ENCODE measurements at regions not wholly inside any gene's neighbourhood (a gene's known extent, or its start where the extent isn't known, plus 50 kb on each side); places are given as distances from the start of the nearest gene placed in this dataset.

GRCh38 chr1:227445092-227445674 is 118.2 kb upstream of the ZNF678 start:
- Histone ChIP-seq H3K4me3 (replicated peaks in 1 of 3) (no peak overlapping the region), H3K9me3 (no peaks in the 10 kb centered on the region), H3K27me3 (no peaks in the 10 kb centered on the region), H3K27ac (no peak overlapping the region), H3K4me1 (no peaks in the 10 kb centered on the region), H3K36me3 (no peaks in the 10 kb centered on the region)
- TF ChIP-seq, protein P1, sequence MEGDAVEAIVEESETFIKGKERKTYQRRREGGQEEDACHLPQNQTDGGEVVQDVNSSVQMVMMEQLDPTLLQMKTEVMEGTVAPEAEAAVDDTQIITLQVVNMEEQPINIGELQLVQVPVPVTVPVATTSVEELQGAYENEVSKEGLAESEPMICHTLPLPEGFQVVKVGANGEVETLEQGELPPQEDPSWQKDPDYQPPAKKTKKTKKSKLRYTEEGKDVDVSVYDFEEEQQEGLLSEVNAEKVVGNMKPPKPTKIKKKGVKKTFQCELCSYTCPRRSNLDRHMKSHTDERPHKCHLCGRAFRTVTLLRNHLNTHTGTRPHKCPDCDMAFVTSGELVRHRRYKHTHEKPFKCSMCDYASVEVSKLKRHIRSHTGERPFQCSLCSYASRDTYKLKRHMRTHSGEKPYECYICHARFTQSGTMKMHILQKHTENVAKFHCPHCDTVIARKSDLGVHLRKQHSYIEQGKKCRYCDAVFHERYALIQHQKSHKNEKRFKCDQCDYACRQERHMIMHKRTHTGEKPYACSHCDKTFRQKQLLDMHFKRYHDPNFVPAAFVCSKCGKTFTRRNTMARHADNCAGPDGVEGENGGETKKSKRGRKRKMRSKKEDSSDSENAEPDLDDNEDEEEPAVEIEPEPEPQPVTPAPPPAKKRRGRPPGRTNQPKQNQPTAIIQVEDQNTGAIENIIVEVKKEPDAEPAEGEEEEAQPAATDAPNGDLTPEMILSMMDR (IDR thresholded peaks at IDR 0.05), result no peak
- TF ChIP-seq POLR2A (IDR thresholded peaks at IDR 0.05), result no peak
- DNase-seq, result no peak
- 96% methylated on average over 4 of the region's 4 CpGs for WGBS, 2 donors
- intact Hi-C loops (cut with DNase I), result loop anchor here (10.0 kb wide), 1 partner anchor 810 kb away; no protein-coding TSS in a partner anchor

- intact Hi-C loops (cut with DNase I), result loop anchor here (10.0 kb wide), 1 partner anchor 805 kb away; no protein-coding TSS in a partner anchor
- WGBS, 2 donors, result 51 to 67% methylated on average over 7 of the region's 7 CpGs
- no peaks in the 10 kb centered on the region for H3K36me3 ChIP-seq
- no peak for DNase-seq
- no peak for TF ChIP-seq POLR2A (IDR thresholded peaks at IDR 0.05)
- TF ChIP-seq, protein P1 (IDR thresholded peaks at IDR 0.05), result no peak
- H3K4me3 ChIP-seq (replicated peaks in 1 of 3), result no peak overlapping the region
- no peaks in the 10 kb centered on the region for H3K9me3 ChIP-seq
- no peaks in the 10 kb centered on the region for H3K4me1 ChIP-seq
- no peak overlapping the region for H3K27ac ChIP-seq
- no peaks in the 10 kb centered on the region for H3K27me3 ChIP-seq
Measured at GRCh38 chr1:227440182-227440581, 121.9 kb upstream of the CDC42BPA start.

- Histone ChIP-seq H3K9me3 (no peaks in the 10 kb centered on the region), H3K4me3 (replicated peaks in 1 of 3) (no peak overlapping the region), H3K36me3 (no peaks in the 10 kb centered on the region), H3K4me1 (no peaks in the 10 kb centered on the region), H3K27ac (no peak overlapping the region), H3K27me3 (no peaks in the 10 kb centered on the region)
- no peak for TF ChIP-seq POLR2A (IDR thresholded peaks at IDR 0.05)
- TF ChIP-seq, protein P1 (IDR thresholded peaks at IDR 0.05), result peak in 4 of 6 experiments; percentile 14 to 53 (median 47)
- WGBS, 2 donors, result 10 to 15% methylated on average over 7 of the region's 7 CpGs
- intact Hi-C loops (cut with DNase I), result no loop called here
- DNase-seq, result no peak
Measured at GRCh38 chr1:227437495-227438008, 119.3 kb upstream of the CDC42BPA start.

GRCh38 chr1:227434808-227435444 is 116.6 kb upstream of the CDC42BPA start:
- Histone ChIP-seq H3K9me3 (no peaks in the 10 kb centered on the region), H3K27ac (no peak overlapping the region), H3K27me3 (no peaks in the 10 kb centered on the region), H3K4me1 (peaks cover 9 to 20% of the 10 kb centered on the region in 2 donors), H3K36me3 (no peaks in the 10 kb centered on the region), H3K4me3 (replicated peaks in 1 of 3) (no peak overlapping the region)
- 94 to 98% methylated on average over 3 of the region's 3 CpGs for WGBS, 2 donors
- no peak for DNase-seq
- TF ChIP-seq, protein P1 (IDR thresholded peaks at IDR 0.05), result no peak
- intact Hi-C loops (cut with DNase I), result no loop called here

GRCh38 chr1:227433663-227434341 is 115.5 kb upstream of the CDC42BPA start:
- Histone ChIP-seq H3K4me1 (peaks cover 20 to 31% of the 10 kb centered on the region in 2 donors), H3K27me3 (no peaks in the 10 kb centered on the region), H3K4me3 (replicated peaks in 1 of 3) (no peak overlapping the region), H3K9me3 (no peaks in the 10 kb centered on the region), H3K36me3 (no peaks in the 10 kb centered on the region), H3K27ac (no peak overlapping the region)
- WGBS, 2 donors, result 91 to 92% methylated on average over 6 to 8 of the region's 8 CpGs
- intact Hi-C loops (cut with DNase I), result no loop called here
- TF ChIP-seq, protein P1 (IDR thresholded peaks at IDR 0.05), result no peak
- no peak for TF ChIP-seq POLR2A (IDR thresholded peaks at IDR 0.05)
- DNase-seq, result no peak

Measured in thyroid gland (tissue), 4 donors.